T-helper 1 cell treated with Interleukin-12 subunit alpha and Interleukin-12 subunit beta and Interleukin-4 antibody, amounts not matched to agents 30 μg/mL and 1 μg/mL, for 36 hours (primary cell): ENCODE measurements at regions not wholly inside any gene's neighbourhood (a gene's known extent, or its start where the extent isn't known, plus 50 kb on each side); places are given as distances from the start of the nearest gene placed in this dataset.
"Not testable (repeated sequence)": the region's sequence is repeated elsewhere in the genome, so short reads cannot be mapped to it uniquely, and the experiment has no call there.

Source experiments
- H3K27ac Mint-ChIP-seq: one replicate; pipeline ENCODE4 v1.8.0; 2021; ENCODE audit warnings: mild to moderate bottlenecking, mixed read lengths
- H3K27me3 Mint-ChIP-seq: one replicate; pipeline ENCODE4 v1.8.0; 2021; ENCODE audit warnings: low read depth, mixed read lengths
- H3K36me3 Mint-ChIP-seq: one replicate; pipeline ENCODE4 v1.8.0; 2021; ENCODE audit warnings: low read depth, mixed read lengths
- H3K4me1 Mint-ChIP-seq: one replicate; pipeline ENCODE4 v1.8.0; 2021; ENCODE audit warnings: low read depth, mixed read lengths
- H3K4me3 Mint-ChIP-seq: one replicate; pipeline ENCODE4 v1.8.0; 2021; ENCODE audit warnings: mild to moderate bottlenecking, moderate library complexity, mixed read lengths
- H3K9me3 Mint-ChIP-seq: one replicate; pipeline ENCODE4 v1.8.0; 2021; ENCODE audit warnings: mixed read lengths

- Mint-ChIP-seq H3K27me3 (no peaks in the 10 kb centered on the region), H3K27ac (no peak overlapping the region), H3K4me1 (no peaks in the 10 kb centered on the region), H3K9me3 (peaks cover 61% of the 10 kb centered on the region), H3K4me3 (no peak overlapping the region), H3K36me3 (no peaks in the 10 kb centered on the region)
These were observed 609.0 kb downstream of the KCNJ18 start for GRCh38 chr17:22301353-22301745.

GRCh38 chr17:22303096-22303495 is 610.8 kb downstream of the KCNJ18 start:
- Mint-ChIP-seq H3K4me3 (no peak overlapping the region), H3K36me3 (no peaks in the 10 kb centered on the region), H3K4me1 (no peaks in the 10 kb centered on the region), H3K9me3 (peaks cover 62% of the 10 kb centered on the region), H3K27ac (no peak overlapping the region), H3K27me3 (no peaks in the 10 kb centered on the region)

- H3K27ac Mint-ChIP-seq, result no peak overlapping the region
- peaks cover 66% of the 10 kb centered on the region for H3K9me3 Mint-ChIP-seq
- H3K4me3 Mint-ChIP-seq, result no peak overlapping the region
- no peaks in the 10 kb centered on the region for H3K4me1 Mint-ChIP-seq
- H3K36me3 Mint-ChIP-seq, result no peaks in the 10 kb centered on the region
- no peaks in the 10 kb centered on the region for H3K27me3 Mint-ChIP-seq
These were observed 611.5 kb downstream of the KCNJ18 start for GRCh38 chr17:22303865-22304264.

GRCh38 chr17:22304667-22305303 is 612.5 kb downstream of the KCNJ18 start:
- H3K27ac Mint-ChIP-seq, result no peak overlapping the region
- no peaks in the 10 kb centered on the region for H3K4me1 Mint-ChIP-seq
- peaks cover 59% of the 10 kb centered on the region for H3K9me3 Mint-ChIP-seq
- H3K4me3 Mint-ChIP-seq, result no peak overlapping the region
- no peaks in the 10 kb centered on the region for H3K36me3 Mint-ChIP-seq
- no peaks in the 10 kb centered on the region for H3K27me3 Mint-ChIP-seq

- Mint-ChIP-seq H3K9me3 (peaks cover 62% of the 10 kb centered on the region), H3K4me3 (no peak overlapping the region), H3K27me3 (no peaks in the 10 kb centered on the region), H3K4me1 (no peaks in the 10 kb centered on the region), H3K36me3 (no peaks in the 10 kb centered on the region), H3K27ac (no peak overlapping the region)
These were observed 613.2 kb downstream of the KCNJ18 start for GRCh38 chr17:22305356-22306071.

- H3K4me1 Mint-ChIP-seq, H3K27ac Mint-ChIP-seq, H3K36me3 Mint-ChIP-seq, H3K4me3 Mint-ChIP-seq, H3K27me3 Mint-ChIP-seq: not testable (repeated sequence)
- H3K9me3 Mint-ChIP-seq, result peaks cover 46% of the 10 kb centered on the region
These were observed 618.0 kb downstream of the KCNJ18 start for GRCh38 chr17:22310292-22310691.

GRCh38 chr17:22310717-22311686 is 618.7 kb downstream of the KCNJ18 start:
- no peaks in the 10 kb centered on the region for H3K27me3 Mint-ChIP-seq

GRCh38 chr17:22321001-22321400 is 628.7 kb downstream of the KCNJ18 start:
- not testable (repeated sequence) for H3K27ac Mint-ChIP-seq

More at GRCh38 chr17:22310717-22311686, 618.7 kb downstream of the KCNJ18 start:
- no peak overlapping the region for H3K27ac Mint-ChIP-seq
- no peak overlapping the region for H3K4me3 Mint-ChIP-seq
- no peaks in the 10 kb centered on the region for H3K36me3 Mint-ChIP-seq
- no peaks in the 10 kb centered on the region for H3K4me1 Mint-ChIP-seq
- H3K9me3 Mint-ChIP-seq, result peaks cover 43% of the 10 kb centered on the region

GRCh38 chr17:22322893-22323550 is 630.7 kb downstream of the KCNJ18 start:
- not testable (repeated sequence) for H3K4me3 Mint-ChIP-seq, H3K36me3 Mint-ChIP-seq, H3K4me1 Mint-ChIP-seq, H3K27ac Mint-ChIP-seq, H3K27me3 Mint-ChIP-seq
- peaks cover 39% of the 10 kb centered on the region for H3K9me3 Mint-ChIP-seq

More at GRCh38 chr17:22321001-22321400, 628.7 kb downstream of the KCNJ18 start:
- H3K9me3 Mint-ChIP-seq, result peaks cover 39% of the 10 kb centered on the region
- not testable (repeated sequence) for H3K4me1 Mint-ChIP-seq, H3K4me3 Mint-ChIP-seq, H3K36me3 Mint-ChIP-seq, H3K27me3 Mint-ChIP-seq

GRCh38 chr17:22337467-22337866 is 645.1 kb downstream of the KCNJ18 start:
- Mint-ChIP-seq H3K27me3 (no peaks in the 10 kb centered on the region), H3K27ac (no peak overlapping the region), H3K4me1 (no peaks in the 10 kb centered on the region), H3K9me3 (peaks cover 26% of the 10 kb centered on the region), H3K4me3 (no peak overlapping the region), H3K36me3 (no peaks in the 10 kb centered on the region)

GRCh38 chr17:22356603-22357002 is 664.3 kb downstream of the KCNJ18 start:
- peaks cover 38% of the 10 kb centered on the region for H3K9me3 Mint-ChIP-seq
- not testable (repeated sequence) for H3K27me3 Mint-ChIP-seq, H3K4me1 Mint-ChIP-seq, H3K4me3 Mint-ChIP-seq, H3K27ac Mint-ChIP-seq, H3K36me3 Mint-ChIP-seq

GRCh38 chr17:22370988-22371387 is 678.7 kb downstream of the KCNJ18 start:
- not testable (repeated sequence) for H3K36me3 Mint-ChIP-seq, H3K4me1 Mint-ChIP-seq, H3K27me3 Mint-ChIP-seq, H3K27ac Mint-ChIP-seq, H3K4me3 Mint-ChIP-seq
- H3K9me3 Mint-ChIP-seq, result peaks cover 56% of the 10 kb centered on the region

GRCh38 chr17:22373911-22374310 is 681.6 kb downstream of the KCNJ18 start:
- H3K4me3 Mint-ChIP-seq, result no peak overlapping the region
- H3K27ac Mint-ChIP-seq, result no peak overlapping the region
- H3K4me1 Mint-ChIP-seq, result no peaks in the 10 kb centered on the region
- H3K27me3 Mint-ChIP-seq, result no peaks in the 10 kb centered on the region
- H3K9me3 Mint-ChIP-seq, result peaks cover 46% of the 10 kb centered on the region
- no peaks in the 10 kb centered on the region for H3K36me3 Mint-ChIP-seq

GRCh38 chr17:22374741-22375140 is 682.4 kb downstream of the KCNJ18 start:
- no peak overlapping the region for H3K27ac Mint-ChIP-seq
- H3K36me3 Mint-ChIP-seq, result no peaks in the 10 kb centered on the region
- peaks cover 43% of the 10 kb centered on the region for H3K9me3 Mint-ChIP-seq
- H3K4me1 Mint-ChIP-seq, result no peaks in the 10 kb centered on the region
- H3K27me3 Mint-ChIP-seq, result no peaks in the 10 kb centered on the region
- no peak overlapping the region for H3K4me3 Mint-ChIP-seq
